ENCODE measurements at regions not wholly inside any gene's neighbourhood (a gene's known extent, or its start where the extent isn't known, plus 50 kb on each side); places are given as distances from the start of the nearest gene placed in this dataset.

DNA sequence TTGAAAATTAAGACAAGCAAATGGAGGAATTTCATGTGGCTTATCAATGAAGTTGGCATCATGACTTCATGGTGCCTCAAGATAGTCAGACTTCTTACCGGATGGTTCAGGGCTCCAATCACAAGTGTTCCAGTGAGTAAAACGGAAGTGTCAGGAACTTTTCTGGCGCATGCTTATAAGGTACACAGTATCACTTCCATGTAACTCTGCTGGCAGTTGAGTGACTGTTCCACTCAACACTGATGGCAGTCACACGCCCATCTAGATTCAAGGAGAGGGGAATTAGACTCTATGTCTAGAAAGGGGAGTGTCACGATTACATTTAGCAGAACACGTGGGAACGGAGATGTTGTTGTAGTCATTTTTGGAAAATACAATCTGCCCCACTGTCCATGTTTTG, 114.3 kb downstream of the KCTD15 start:
- intact Hi-C loops (cut with micrococcal nuclease; ENCODE audit: unreplicated experiment) = no loop called here
- Histone ChIP-seq H3K4me1 (ENCODE audit: insufficient read depth, low read length, poor library complexity, severe bottlenecking) (no peaks in the 10 kb centered on the region), H3K36me3 (ENCODE audit: insufficient read depth, low read length, poor library complexity, severe bottlenecking) (no peaks in the 10 kb centered on the region), H3K4me3 (ENCODE audit: low read depth, low read length, poor library complexity, severe bottlenecking) (no peak overlapping the region), H3K9me3 (ENCODE audit: low read depth, low read length, poor library complexity, severe bottlenecking) (no peaks in the 10 kb centered on the region), H3K27ac (ENCODE audit: low read depth, low read length, poor library complexity, severe bottlenecking) (no peak overlapping the region), H3K27me3 (replicated peaks; ENCODE audit: insufficient read depth, low read depth, low read length, poor library complexity) (peaks cover 78% of the 10 kb centered on the region)
- CTCF ChIA-PET = no interaction called here
- POLR2A ChIA-PET (ENCODE audit: low non-redundant PET) = no interaction called here
- no TSS peak for BruUV-seq (replicated peaks)
- no peak for DNase-seq (ENCODE audit: low spot score)
- TF ChIP-seq, protein P1, sequence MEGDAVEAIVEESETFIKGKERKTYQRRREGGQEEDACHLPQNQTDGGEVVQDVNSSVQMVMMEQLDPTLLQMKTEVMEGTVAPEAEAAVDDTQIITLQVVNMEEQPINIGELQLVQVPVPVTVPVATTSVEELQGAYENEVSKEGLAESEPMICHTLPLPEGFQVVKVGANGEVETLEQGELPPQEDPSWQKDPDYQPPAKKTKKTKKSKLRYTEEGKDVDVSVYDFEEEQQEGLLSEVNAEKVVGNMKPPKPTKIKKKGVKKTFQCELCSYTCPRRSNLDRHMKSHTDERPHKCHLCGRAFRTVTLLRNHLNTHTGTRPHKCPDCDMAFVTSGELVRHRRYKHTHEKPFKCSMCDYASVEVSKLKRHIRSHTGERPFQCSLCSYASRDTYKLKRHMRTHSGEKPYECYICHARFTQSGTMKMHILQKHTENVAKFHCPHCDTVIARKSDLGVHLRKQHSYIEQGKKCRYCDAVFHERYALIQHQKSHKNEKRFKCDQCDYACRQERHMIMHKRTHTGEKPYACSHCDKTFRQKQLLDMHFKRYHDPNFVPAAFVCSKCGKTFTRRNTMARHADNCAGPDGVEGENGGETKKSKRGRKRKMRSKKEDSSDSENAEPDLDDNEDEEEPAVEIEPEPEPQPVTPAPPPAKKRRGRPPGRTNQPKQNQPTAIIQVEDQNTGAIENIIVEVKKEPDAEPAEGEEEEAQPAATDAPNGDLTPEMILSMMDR (conservative IDR thresholded peaks at IDR 0.05; ENCODE audit: low read depth, low read length) = no peak
- TF ChIP-seq EZH2 (IDR thresholded peaks at IDR 0.05; ENCODE audit: borderline replicate concordance, low read depth, low read length, poor library complexity, severe bottlenecking) = no peak

DNA sequence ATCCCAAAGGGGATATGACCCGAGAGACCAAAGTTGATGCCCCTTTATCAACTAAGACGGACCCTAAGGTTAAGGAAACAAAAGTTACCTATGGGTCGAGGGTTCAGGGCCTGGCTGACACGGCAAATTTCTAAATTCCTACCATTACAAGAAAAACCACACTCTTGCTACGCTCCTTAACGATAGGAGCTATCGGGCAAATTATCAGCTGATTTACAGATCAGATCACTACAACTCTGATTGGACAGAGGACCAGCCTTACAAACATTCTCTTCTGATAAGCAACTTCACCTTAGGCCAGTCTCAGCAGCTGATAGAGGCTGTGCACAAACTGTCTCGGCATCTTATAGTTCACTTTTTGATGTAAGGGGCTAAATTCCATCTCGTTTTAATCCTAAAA, 117.9 kb downstream of the KCTD15 start:
- Histone ChIP-seq H3K4me1 (ENCODE audit: insufficient read depth, low read length, poor library complexity, severe bottlenecking) (no peaks in the 10 kb centered on the region), H3K27ac (ENCODE audit: low read depth, low read length, poor library complexity, severe bottlenecking) (no peak overlapping the region), H3K9me3 (ENCODE audit: low read depth, low read length, poor library complexity, severe bottlenecking) (no peaks in the 10 kb centered on the region), H3K36me3 (ENCODE audit: insufficient read depth, low read length, poor library complexity, severe bottlenecking) (no peaks in the 10 kb centered on the region), H3K27me3 (replicated peaks; ENCODE audit: insufficient read depth, low read depth, low read length, poor library complexity) (peaks cover 45% of the 10 kb centered on the region), H3K4me3 (ENCODE audit: low read depth, low read length, poor library complexity, severe bottlenecking) (no peak overlapping the region)
- BruUV-seq (replicated peaks) = no TSS peak
- CTCF ChIA-PET = no interaction called here
- no peak for DNase-seq (ENCODE audit: low spot score)
- intact Hi-C loops (cut with micrococcal nuclease; ENCODE audit: unreplicated experiment) = no loop called here
- POLR2A ChIA-PET (ENCODE audit: low non-redundant PET) = no interaction called here
- TF ChIP-seq EZH2 (IDR thresholded peaks at IDR 0.05; ENCODE audit: borderline replicate concordance, low read depth, low read length, poor library complexity, severe bottlenecking) = no peak
- TF ChIP-seq, protein P1 (conservative IDR thresholded peaks at IDR 0.05; ENCODE audit: low read depth, low read length) = no peak

DNA sequence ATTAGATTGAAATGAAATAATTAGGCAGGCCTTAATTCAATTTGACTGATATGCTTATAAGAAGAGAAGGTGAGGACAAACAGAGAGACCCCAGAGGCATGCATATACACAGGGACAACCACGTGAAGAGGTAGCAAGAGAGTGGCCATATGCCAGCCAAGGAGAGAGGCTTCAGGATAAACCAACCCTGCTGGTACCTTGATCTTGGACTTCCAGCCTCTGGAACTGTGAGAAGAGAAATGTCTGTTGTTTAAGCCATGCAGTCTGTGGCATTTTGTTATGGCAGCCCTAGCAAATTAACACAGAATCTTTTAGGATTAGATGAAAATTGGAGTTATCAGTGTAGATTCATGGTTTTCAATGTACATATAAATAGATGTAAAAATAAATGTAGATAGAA, 120.1 kb downstream of the KCTD15 start:
- H3K27me3 ChIP-seq (replicated peaks; ENCODE audit: insufficient read depth, low read depth, low read length, poor library complexity) = peaks cover 27% of the 10 kb centered on the region
- no TSS peak for BruUV-seq (replicated peaks)
- TF ChIP-seq EZH2 (IDR thresholded peaks at IDR 0.05; ENCODE audit: borderline replicate concordance, low read depth, low read length, poor library complexity, severe bottlenecking) = no peak
- TF ChIP-seq, protein P1 (conservative IDR thresholded peaks at IDR 0.05; ENCODE audit: low read depth, low read length) = no peak
- H3K4me3 ChIP-seq (ENCODE audit: low read depth, low read length, poor library complexity, severe bottlenecking) = no peak overlapping the region
- no peaks in the 10 kb centered on the region for H3K4me1 ChIP-seq (ENCODE audit: insufficient read depth, low read length, poor library complexity, severe bottlenecking)
- CTCF ChIA-PET = no interaction called here
- intact Hi-C loops (cut with micrococcal nuclease; ENCODE audit: unreplicated experiment) = no loop called here
- no peak overlapping the region for H3K27ac ChIP-seq (ENCODE audit: low read depth, low read length, poor library complexity, severe bottlenecking)
- H3K9me3 ChIP-seq (ENCODE audit: low read depth, low read length, poor library complexity, severe bottlenecking) = no peaks in the 10 kb centered on the region
- no peak for DNase-seq (ENCODE audit: low spot score)
- no peaks in the 10 kb centered on the region for H3K36me3 ChIP-seq (ENCODE audit: insufficient read depth, low read length, poor library complexity, severe bottlenecking)
- POLR2A ChIA-PET (ENCODE audit: low non-redundant PET) = no interaction called here

Measured in A673 (cell line).